SK-N-SH (cell line): ENCODE measurements at regions not wholly inside any gene's neighbourhood (a gene's known extent, or its start where the extent isn't known, plus 50 kb on each side); places are given as distances from the start of the nearest gene placed in this dataset.
A peak's percentile ranks its signal among the peaks of the same experiment; 100 is the strongest.

ENCODE experiments used
- CTCF ChIA-PET: fragments of 300-600, 350-600 bp; formaldehyde crosslinking; extraction: SDS; loops from one replicate; lab custom pipeline; 2021; lab: Yijun Ruan, JAX
- POLR2A ChIA-PET: fragments of 350-600 bp; sonication (Branson Sonifier 250); formaldehyde crosslinking; extraction: SDS; loops from one replicate; lab custom pipeline; 2020; ENCODE audit warnings: antibody characterized with exemption, inconsistent platforms; lab: Yijun Ruan, JAX
- DNase-seq: peaks from one replicate; pipeline ENCODE4 v3.0.0; 2012
- H2AFZ ChIP-seq: fragments of 200-600 bp; sonication (generic); 2 replicates; pipeline ENCODE4 v1.8.1; 2016; ENCODE audit warnings: antibody characterized with exemption, mild to moderate bottlenecking, low read depth
- H3F3A ChIP-seq: fragments of 200-600 bp; sonication (generic); replicated peaks from 2 replicates; pipeline ENCODE3; 2016; ENCODE audit warnings: antibody characterized with exemption, mild to moderate bottlenecking; ENCODE audit not compliant: insufficient read depth
- H3K27ac ChIP-seq, 2 experiments: fragments of 200-500 bp in 1 of 2; fragments of 200-600 bp in 1 of 2; sonication (Bioruptor generic) in 1 of 2; sonication (generic), shearing (Covaris generic) in 1 of 2; 2 replicates each; pipeline versions ENCODE4 v1.5.1 to v1.6.1; 2014 to 2016; ENCODE audit warnings: low read depth in 2 of 2, inconsistent platforms in 1 of 2, low read length in 1 of 2, mild to moderate bottlenecking in 1 of 2, mixed read lengths in 1 of 2
- H3K27me3 ChIP-seq: fragments of 200-600 bp; sonication (generic), shearing (Covaris generic); 2 replicates; pipeline ENCODE4 v1.6.1; 2016; ENCODE audit warnings: mixed run types; ENCODE audit not compliant: insufficient read depth
- H3K36me3 ChIP-seq, 2 experiments: fragments of 200-500 bp in 1 of 2; fragments of 200-600 bp in 1 of 2; sonication (Bioruptor generic) in 1 of 2; sonication (generic) in 1 of 2; replicated peaks in 1 of 2; 2 replicates each; pipeline versions ENCODE3 to v1.5.1; 2014 to 2016; ENCODE audit warnings: low read length in 1 of 2, mild to moderate bottlenecking in 1 of 2; ENCODE audit not compliant: insufficient read depth in 2 of 2, control insufficient read depth in 1 of 2
- H3K4me1 ChIP-seq, 2 experiments: fragments of 200-500 bp in 1 of 2; fragments of 200-600 bp in 1 of 2; sonication (Bioruptor generic) in 1 of 2; sonication (generic), shearing (Covaris generic) in 1 of 2; 2 replicates each; pipeline versions ENCODE4 v1.5.1 to v1.6.1; 2014 to 2016; ENCODE audit warnings: low read depth in 1 of 2, low read length in 1 of 2, mixed run types in 1 of 2; ENCODE audit not compliant: insufficient read depth in 2 of 2, control insufficient read depth in 1 of 2
- H3K4me2 ChIP-seq: fragments of 200-600 bp; sonication (generic), shearing (Covaris generic); 2 replicates; pipeline ENCODE4 v1.6.1; 2017; ENCODE audit warnings: mixed run types
- H3K4me3 ChIP-seq, 2 experiments: fragments of 200-500 bp in 1 of 2; fragments of 200-600 bp in 1 of 2; sonication (Bioruptor generic) in 1 of 2; sonication (generic), shearing (Covaris generic) in 1 of 2; 2 replicates each; pipeline versions ENCODE4 v1.5.1 to v1.8.1; 2014 to 2016; ENCODE audit warnings: low read depth in 2 of 2, inconsistent platforms in 1 of 2, low read length in 1 of 2, mild to moderate bottlenecking in 1 of 2, mixed read lengths in 1 of 2, moderate library complexity in 1 of 2
- H3K79me2 ChIP-seq: fragments of 200-600 bp; sonication (generic); 2 replicates; pipeline ENCODE4 v1.8.1; 2017; ENCODE audit warnings: mild to moderate bottlenecking; ENCODE audit not compliant: insufficient read depth
- H3K9ac ChIP-seq: fragments of 200-600 bp; sonication (generic); 2 replicates; pipeline ENCODE4 v1.6.1; 2017; ENCODE audit warnings: mixed run types
- H3K9me2 ChIP-seq: fragments of 200-600 bp; sonication (generic); 2 replicates; pipeline ENCODE4 v1.6.1; 2017; ENCODE audit warnings: mixed run types
- H3K9me3 ChIP-seq: fragments of 200-600 bp; sonication (generic); 2 replicates; pipeline ENCODE4 v1.6.1; 2017; ENCODE audit warnings: mixed run types, mild to moderate bottlenecking, moderate library complexity
- H4K20me1 ChIP-seq: fragments of 200-600 bp; sonication (generic); 2 replicates; pipeline ENCODE4 v1.6.1; 2017; ENCODE audit warnings: mild to moderate bottlenecking, mixed run types; ENCODE audit not compliant: insufficient read depth
- EP300 ChIP-seq, 2 experiments: IDR thresholded peaks; 2 replicates each; pipeline versions ENCODE4 v1.4.0 to v1.6.1; 2012; ENCODE audit warnings: borderline replicate concordance in 1 of 2, low read depth in 1 of 2, low read length in 1 of 2
- FOXM1 ChIP-seq: IDR thresholded peaks from 2 replicates; pipeline ENCODE4 v1.4.0; 2012; ENCODE audit warnings: low read depth, mild to moderate bottlenecking
- JUND ChIP-seq: IDR thresholded peaks from 2 replicates; pipeline ENCODE4 v1.4.0; 2012
- MEF2A ChIP-seq: IDR thresholded peaks from 2 replicates; pipeline ENCODE4 v1.4.0; 2012; ENCODE audit warnings: low read depth, borderline replicate concordance
- MXI1 ChIP-seq: IDR thresholded peaks from 2 replicates; pipeline ENCODE4 v1.6.1; 2012; ENCODE audit warnings: mild to moderate bottlenecking, low read depth, low read length, improper control_type of control experiment
- NFIC ChIP-seq: IDR thresholded peaks from 2 replicates; pipeline ENCODE4 v1.4.0; 2012; ENCODE audit warnings: borderline replicate concordance
- NRF1 ChIP-seq: IDR thresholded peaks from 2 replicates; pipeline ENCODE4 v1.6.1; 2012; ENCODE audit warnings: low read depth, mild to moderate bottlenecking, low read length
- POLR2AphosphoS5 ChIP-seq: IDR thresholded peaks from 2 replicates; pipeline ENCODE4 v1.6.1; 2012; ENCODE audit warnings: low read depth, low read length
- RCOR1 ChIP-seq: fragments of 150-350 bp; IDR thresholded peaks from 2 replicates; pipeline ENCODE4 v1.6.1; 2017; ENCODE audit warnings: antibody characterized with exemption, low read length
- RXRA ChIP-seq: IDR thresholded peaks from 2 replicates; pipeline ENCODE4 v1.4.0; 2012; ENCODE audit warnings: low read depth, mild to moderate bottlenecking, borderline replicate concordance
- SIN3A ChIP-seq: IDR thresholded peaks from 2 replicates; pipeline ENCODE4 v1.6.1; 2012; ENCODE audit warnings: low read depth, mild to moderate bottlenecking, low read length, moderate library complexity, borderline replicate concordance
- TAF1 ChIP-seq: IDR thresholded peaks from 2 replicates; pipeline ENCODE4 v1.6.1; 2012; ENCODE audit warnings: low read depth, mild to moderate bottlenecking, low read length, moderate library complexity, borderline replicate concordance
- TCF12 ChIP-seq: IDR thresholded peaks from 2 replicates; pipeline ENCODE4 v1.4.0; 2012
- TEAD4 ChIP-seq: IDR thresholded peaks from 2 replicates; pipeline ENCODE4 v1.4.0; 2012; ENCODE audit warnings: mild to moderate bottlenecking, borderline replicate concordance; ENCODE audit not compliant: insufficient read depth
- WGBS: methylation state at CpG from one replicate; pipeline ENCODE4 v1.1.6; 2017; ENCODE audit warnings: low lambda C conversion rate; 5-methylcytosine and 5-hydroxymethylcytosine counted together
- TF ChIP-seq, protein P1 (sequence below): IDR thresholded peaks from 2 replicates; pipeline ENCODE4 v1.4.0; 2012; ENCODE audit warnings: low read depth, borderline replicate concordance
- TF ChIP-seq, protein P2 (sequence below): fragments of 150-350 bp; IDR thresholded peaks from 2 replicates; pipeline ENCODE4 v1.6.1; 2017; ENCODE audit warnings: antibody characterized with exemption, low read length, low read depth, borderline replicate concordance
- TF ChIP-seq, protein P3 (sequence below): IDR thresholded peaks from 2 replicates; pipeline ENCODE4; 2012

GRCh38 chr12:88310666-88311065, 168.6 kb downstream of the TMTC3 start:
- Histone ChIP-seq H3K79me2 (no peaks in the 10 kb centered on the region), H3K27me3 (no peaks in the 10 kb centered on the region), H4K20me1 (no peaks in the 10 kb centered on the region), H3K9ac (peak overlapping the region; percentile 80), H3K4me2 (peak overlapping the region; percentile 61), H2AFZ (peak overlapping the region; percentile 52; the same call in 1 of the 2 replicates), H3K4me1 (peaks cover 0 to 41% of the 10 kb centered on the region in 2 experiments; a peak in 3 of 4 replicates), H3F3A (peaks cover 51% of the 10 kb centered on the region), H3K9me3 (no peaks in the 10 kb centered on the region), H3K4me3 (no peak overlapping the region), H3K27ac (peak overlapping the region in 1 of 2 experiments; percentile 100; a peak in 2 of 4 replicates), H3K9me2 (no peaks in the 10 kb centered on the region), H3K36me3 (peaks cover 0 to 4% of the 10 kb centered on the region in 2 experiments)
- TF ChIP-seq NFIC (no peak), SIN3A (no peak), MEF2A (no peak), RXRA (no peak), EP300 (IDR thresholded peaks at IDR 0.05; ENCODE audit: borderline replicate concordance in 1 of 2, low read depth in 1 of 2, low read length in 1 of 2) (no peak)
- TF ChIP-seq, protein P1, sequence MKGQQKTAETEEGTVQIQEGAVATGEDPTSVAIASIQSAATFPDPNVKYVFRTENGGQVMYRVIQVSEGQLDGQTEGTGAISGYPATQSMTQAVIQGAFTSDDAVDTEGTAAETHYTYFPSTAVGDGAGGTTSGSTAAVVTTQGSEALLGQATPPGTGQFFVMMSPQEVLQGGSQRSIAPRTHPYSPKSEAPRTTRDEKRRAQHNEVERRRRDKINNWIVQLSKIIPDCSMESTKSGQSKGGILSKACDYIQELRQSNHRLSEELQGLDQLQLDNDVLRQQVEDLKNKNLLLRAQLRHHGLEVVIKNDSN, result no peak
- TF ChIP-seq, protein P2, sequence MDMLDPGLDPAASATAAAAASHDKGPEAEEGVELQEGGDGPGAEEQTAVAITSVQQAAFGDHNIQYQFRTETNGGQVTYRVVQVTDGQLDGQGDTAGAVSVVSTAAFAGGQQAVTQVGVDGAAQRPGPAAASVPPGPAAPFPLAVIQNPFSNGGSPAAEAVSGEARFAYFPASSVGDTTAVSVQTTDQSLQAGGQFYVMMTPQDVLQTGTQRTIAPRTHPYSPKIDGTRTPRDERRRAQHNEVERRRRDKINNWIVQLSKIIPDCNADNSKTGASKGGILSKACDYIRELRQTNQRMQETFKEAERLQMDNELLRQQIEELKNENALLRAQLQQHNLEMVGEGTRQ, result no peak
- WGBS, result 96% methylated on average over 6 of the region's 6 CpGs
- no peak for DNase-seq
- ChIA-PET CTCF (interaction anchor here (0.9 kb wide), 1 partner anchor 188 kb away, joined by 3 read pairs; no protein-coding TSS in a partner anchor), POLR2A (no interaction called here)

GRCh38 chr12:88313554-88313953, 171.4 kb downstream of the TMTC3 start:
- H3K4me3 ChIP-seq, result no peak overlapping the region
- TF ChIP-seq RXRA (no peak), JUND (no peak), MXI1 (no peak), TAF1 (no peak), TEAD4 (no peak), FOXM1 (no peak), POLR2AphosphoS5 (no peak), TCF12 (no peak), RCOR1 (no peak), NRF1 (no peak)
- TF ChIP-seq, protein P2, result no peak
- TF ChIP-seq, protein P1, result no peak
- TF ChIP-seq, protein P3, sequence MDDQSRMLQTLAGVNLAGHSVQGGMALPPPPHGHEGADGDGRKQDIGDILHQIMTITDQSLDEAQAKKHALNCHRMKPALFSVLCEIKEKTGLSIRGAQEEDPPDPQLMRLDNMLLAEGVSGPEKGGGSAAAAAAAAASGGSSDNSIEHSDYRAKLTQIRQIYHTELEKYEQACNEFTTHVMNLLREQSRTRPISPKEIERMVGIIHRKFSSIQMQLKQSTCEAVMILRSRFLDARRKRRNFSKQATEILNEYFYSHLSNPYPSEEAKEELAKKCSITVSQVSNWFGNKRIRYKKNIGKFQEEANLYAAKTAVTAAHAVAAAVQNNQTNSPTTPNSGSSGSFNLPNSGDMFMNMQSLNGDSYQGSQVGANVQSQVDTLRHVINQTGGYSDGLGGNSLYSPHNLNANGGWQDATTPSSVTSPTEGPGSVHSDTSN, result no peak
- TF ChIP-seq, all 33 proteins: peak for 0
- 94% methylated on average over 1 of the region's 1 CpG for WGBS
- CTCF ChIA-PET, result interaction anchor here (1.2 kb wide), 1 partner anchor 12 kb away, joined by 3 read pairs; no protein-coding TSS in a partner anchor
- Histone ChIP-seq H3K27me3 (no peaks in the 10 kb centered on the region), H3K79me2 (no peaks in the 10 kb centered on the region; the same call in 1 of the 2 replicates), H3K9ac (no peak overlapping the region), H3K9me3 (no peaks in the 10 kb centered on the region), H3K4me2 (no peak overlapping the region), H3K36me3 (peaks cover 0 to 4% of the 10 kb centered on the region in 2 experiments), H3K9me2 (no peaks in the 10 kb centered on the region), H3K4me1 (peaks cover 0 to 17% of the 10 kb centered on the region in 2 experiments; a peak in 2 of 4 replicates), H2AFZ (no peak overlapping the region), H3F3A (peaks cover 34% of the 10 kb centered on the region), H3K27ac (peak overlapping the region in 1 of 2 experiments; percentile 14; a peak in 1 of 4 replicates), H4K20me1 (no peaks in the 10 kb centered on the region)
- POLR2A ChIA-PET, result no interaction called here
- no peak for DNase-seq
